IMR-90 (cell line): ENCODE measurements at regions not wholly inside any gene's neighbourhood (a gene's known extent, or its start where the extent isn't known, plus 50 kb on each side); places are given as distances from the start of the nearest gene placed in this dataset.
A peak's percentile ranks its signal among the peaks of the same experiment; 100 is the strongest.

Experiments
- ATAC-seq: fragments of 200-7000 bp; cut with Tn5 transposase; 2 replicates; pipeline ENCODE4 v1.9.1; 2020; ENCODE audit warnings: low read depth, mild to moderate bottlenecking, moderate library complexity
- BruUV-seq: library from RNA; stranded (reverse); fragments of 400-500 nt; replicated peaks from 2 replicates; lab custom pipeline; 2021; lab: Mats Ljungman, UMichigan
- CTCF ChIA-PET: fragments of 300-600 bp; formaldehyde crosslinking; extraction: SDS; loops from one replicate; lab custom pipeline; 2021; ENCODE audit warnings: antibody characterized with exemption; lab: Yijun Ruan, JAX
- POLR2A ChIA-PET: fragments of 300-600 bp; sonication (Branson Sonifier 250); formaldehyde crosslinking; loops from one replicate; lab custom pipeline; 2022; ENCODE audit warnings: antibody characterized with exemption; ENCODE audit not compliant: unreplicated experiment; lab: Charles Lee
- DNase-seq: peaks from one replicate; pipeline ENCODE4 v3.0.0; 2013
- H2AFZ ChIP-seq: replicated peaks from 2 replicates; pipeline ENCODE3; 2013; ENCODE audit warnings: low read length, mild to moderate bottlenecking; ENCODE audit not compliant: poor library complexity
- H2AK5ac ChIP-seq: 2 replicates; pipeline ENCODE4 v1.6.1; 2013; ENCODE audit warnings: low read depth, low read length, inconsistent platforms
- H2AK9ac ChIP-seq: replicated peaks from 2 replicates; pipeline ENCODE3; 2013; ENCODE audit warnings: mild to moderate bottlenecking, low read depth, low read length, moderate library complexity; ENCODE audit not compliant: poor library complexity
- H2BK120ac ChIP-seq: 2 replicates; pipeline ENCODE4 v1.6.1; 2013; ENCODE audit warnings: low read depth, low read length, inconsistent platforms
- H2BK15ac ChIP-seq: 3 replicates; pipeline ENCODE4 v1.6.1; 2013; ENCODE audit warnings: low read depth, low read length, inconsistent platforms
- H2BK20ac ChIP-seq: 2 replicates; pipeline ENCODE4 v1.6.1; 2013; ENCODE audit warnings: low read depth, mild to moderate bottlenecking, inconsistent platforms, low read length, moderate library complexity
- H2BK5ac ChIP-seq: 2 replicates; pipeline ENCODE4 v1.6.1; 2013; ENCODE audit warnings: mild to moderate bottlenecking, low read depth, low read length, inconsistent platforms; ENCODE audit not compliant: poor library complexity, severe bottlenecking
- H3K14ac ChIP-seq: replicated peaks from 2 replicates; pipeline ENCODE4 v1.6.1; 2013; ENCODE audit warnings: low read depth, low read length, inconsistent platforms
- H3K18ac ChIP-seq: 2 replicates; pipeline ENCODE4 v1.6.1; 2013; ENCODE audit warnings: low read depth, low read length, control low read depth
- H3K23ac ChIP-seq: 2 replicates; pipeline ENCODE4 v1.6.1; 2013; ENCODE audit warnings: low read depth, low read length, inconsistent platforms
- H3K27ac ChIP-seq: 2 replicates; pipeline ENCODE4 v1.5.1; 2013; ENCODE audit warnings: mild to moderate bottlenecking, control low read depth, low read length; ENCODE audit not compliant: insufficient read depth
- H3K27me3 ChIP-seq: 2 replicates; pipeline ENCODE4 v1.6.1; 2013; ENCODE audit warnings: low read length; ENCODE audit not compliant: control insufficient read depth, insufficient read depth
- H3K36me3 ChIP-seq: 2 replicates; pipeline ENCODE4 v1.6.1; 2013; ENCODE audit warnings: low read length, mixed read lengths; ENCODE audit not compliant: control insufficient read depth, insufficient read depth
- H3K4ac ChIP-seq: 2 replicates; pipeline ENCODE4 v1.6.1; 2013; ENCODE audit warnings: low read depth, low read length, inconsistent platforms
- H3K4me1 ChIP-seq: 2 replicates; pipeline ENCODE4 v1.6.1; 2013; ENCODE audit warnings: low read length, mixed read lengths; ENCODE audit not compliant: control insufficient read depth, insufficient read depth
- H3K4me2 ChIP-seq: 2 replicates; pipeline ENCODE4 v1.6.1; 2013; ENCODE audit warnings: low read depth, mild to moderate bottlenecking, control low read depth, low read length, moderate library complexity
- H3K4me3 ChIP-seq: 2 replicates; pipeline ENCODE4 v1.5.1; 2013; ENCODE audit warnings: low read depth, mild to moderate bottlenecking, control low read depth, low read length, moderate library complexity; ENCODE audit not compliant: insufficient read depth
- H3K56ac ChIP-seq: 2 replicates; pipeline ENCODE4 v1.6.1; 2013; ENCODE audit warnings: low read length, inconsistent platforms; ENCODE audit not compliant: insufficient read depth; ENCODE audit errors: extremely low read depth
- H3K79me1 ChIP-seq, 2 experiments: 2 replicates each; pipeline ENCODE4 v1.6.1; 2013; ENCODE audit warnings: low read length in 2 of 2, inconsistent platforms in 1 of 2, low read depth in 1 of 2
- H3K9ac ChIP-seq: 2 replicates; pipeline ENCODE4 v1.6.1; 2013; ENCODE audit warnings: low read depth, low read length, control low read depth
- H3K9me1 ChIP-seq: 2 replicates; pipeline ENCODE4 v1.6.1; 2013; ENCODE audit warnings: low read length, inconsistent platforms; ENCODE audit not compliant: insufficient read depth
- H3K9me3 ChIP-seq: 2 replicates; pipeline ENCODE4 v1.6.1; 2013; ENCODE audit warnings: low read length; ENCODE audit not compliant: control insufficient read depth, insufficient read depth
- H4K20me1 ChIP-seq: 2 replicates; pipeline ENCODE4 v1.6.1; 2013; ENCODE audit warnings: low read length, inconsistent platforms; ENCODE audit not compliant: insufficient read depth
- H4K5ac ChIP-seq: 2 replicates; pipeline ENCODE4 v1.6.1; 2013; ENCODE audit warnings: mild to moderate bottlenecking, low read depth, low read length, control low read depth
- H4K8ac ChIP-seq, 2 experiments: 2 replicates each; pipeline ENCODE4 v1.6.1; 2013; ENCODE audit warnings: low read depth in 2 of 2, low read length in 2 of 2, control low read depth in 1 of 2, inconsistent platforms in 1 of 2
- H4K91ac ChIP-seq: 2 replicates; pipeline ENCODE4 v1.6.1; 2013; ENCODE audit warnings: low read depth, low read length, inconsistent platforms; ENCODE audit not compliant: insufficient read depth
- MAZ ChIP-seq: IDR thresholded peaks from 2 replicates; pipeline ENCODE4 v1.6.1; 2012; ENCODE audit warnings: low read depth, mild to moderate bottlenecking, low read length, improper control_type of control experiment, moderate library complexity, borderline replicate concordance
- MXI1 ChIP-seq: IDR thresholded peaks from 2 replicates; pipeline ENCODE4 v1.6.1; 2012; ENCODE audit warnings: low read depth, mild to moderate bottlenecking, low read length, moderate library complexity, borderline replicate concordance
- RCOR1 ChIP-seq: IDR thresholded peaks from 2 replicates; pipeline ENCODE4 v1.6.1; 2012; ENCODE audit warnings: mild to moderate bottlenecking, low read length, improper control_type of control experiment; ENCODE audit not compliant: insufficient replicate concordance
- WGBS, 2 experiments: methylation state at CpG; one replicate each; pipeline versions ENCODE4 v1.1.5 to v1.1.7; 2013; ENCODE audit warnings: missing lambda C conversion rate in 2 of 2; ENCODE audit not compliant: insufficient read length in 1 of 2; ENCODE audit errors: extremely low coverage in 2 of 2; 5-methylcytosine and 5-hydroxymethylcytosine counted together
- dilution Hi-C: fragments of 300-500 bp; cut with HindIII; formaldehyde crosslinking; loops from one replicate; pipeline ENCODE4 v1.14.3; 2018; ENCODE audit warnings: low sequenced_read_pairs; ENCODE audit not compliant: unreplicated experiment
- in situ Hi-C: fragments of 300-500 bp; cut with MboI; formaldehyde crosslinking; loops from 3 replicates; pipeline ENCODE4 v1.14.3; 2019; ENCODE audit warnings: low sequenced_read_pairs, inconsistent platforms, mixed read lengths
- intact Hi-C: fragments of 100-400 bp; cut with micrococcal nuclease; formaldehyde crosslinking; loops from 2 replicates; pipeline ENCODE4 v1.10.0; 2022

GRCh38 chr9:81530310-81530810, 159.0 kb downstream of the TLE1 start:
- CTCF ChIA-PET, result interaction anchor here (0.6 kb wide), 1 partner anchor 169 kb away, joined by 3 read pairs; no protein-coding TSS in a partner anchor
- H3K27ac ChIP-seq, result no peak overlapping the region

More at GRCh38 chr9:81530310-81530810, 159.0 kb downstream of the TLE1 start:
- H3K9ac ChIP-seq, result no peak overlapping the region
- ATAC-seq (no peak), DNase-seq (no peak)
- H3K4ac ChIP-seq, result no peak overlapping the region
- TF ChIP-seq RCOR1, result no peak
- TF ChIP-seq MAZ, result no peak
- TF ChIP-seq MXI1, result no peak
- H3K4me3 ChIP-seq, result no peak overlapping the region
- POLR2A ChIA-PET, result no interaction called here
- no peak overlapping the region for H2AFZ ChIP-seq
- H2AK5ac ChIP-seq, result peak overlapping the region; percentile 23; the same call in 1 of the 2 replicates
- no peaks in the 10 kb centered on the region for H3K27me3 ChIP-seq
- H4K8ac ChIP-seq, result no peak overlapping the region
- dilution Hi-C loops, result no loop called here
- no peak overlapping the region for H3K18ac ChIP-seq
- H4K20me1 ChIP-seq, result no peaks in the 10 kb centered on the region
- WGBS, 2 experiments, result no CpG with 5 or more reads among the region's 5 CpGs
- H3K9me1 ChIP-seq, result peaks cover 3% of the 10 kb centered on the region; the same call in 1 of the 2 replicates
- no peak overlapping the region for H3K4me2 ChIP-seq
- H4K91ac ChIP-seq, result no peak overlapping the region
- no peak overlapping the region for H2BK20ac ChIP-seq
- peaks cover 2% of the 10 kb centered on the region; the same call in 1 of the 2 replicates for H3K4me1 ChIP-seq
- intact Hi-C loops, result no loop called here
- no peak overlapping the region for H3K23ac ChIP-seq
- H4K5ac ChIP-seq, result no peak overlapping the region
- H2BK120ac ChIP-seq, result no peak overlapping the region
- H3K56ac ChIP-seq, result no peak overlapping the region
- in situ Hi-C loops, result loop anchor here (25.0 kb wide), 1 partner anchor 1082 kb away; no protein-coding TSS in a partner anchor
- no peak overlapping the region for H2BK5ac ChIP-seq
- H3K79me1 ChIP-seq, result no peaks in the 10 kb centered on the region
- H2AK9ac ChIP-seq, result no peak overlapping the region
- no TSS peak for BruUV-seq
- H3K9me3 ChIP-seq, result no peaks in the 10 kb centered on the region
- no peaks in the 10 kb centered on the region for H3K36me3 ChIP-seq
- no peak overlapping the region; the same call in 2 of the 3 replicates for H2BK15ac ChIP-seq
- H3K14ac ChIP-seq, result no peak overlapping the region
